ENCODE measurements at regions not wholly inside any gene's neighbourhood (a gene's known extent, or its start where the extent isn't known, plus 50 kb on each side); places are given as distances from the start of the nearest gene placed in this dataset.

DNA sequence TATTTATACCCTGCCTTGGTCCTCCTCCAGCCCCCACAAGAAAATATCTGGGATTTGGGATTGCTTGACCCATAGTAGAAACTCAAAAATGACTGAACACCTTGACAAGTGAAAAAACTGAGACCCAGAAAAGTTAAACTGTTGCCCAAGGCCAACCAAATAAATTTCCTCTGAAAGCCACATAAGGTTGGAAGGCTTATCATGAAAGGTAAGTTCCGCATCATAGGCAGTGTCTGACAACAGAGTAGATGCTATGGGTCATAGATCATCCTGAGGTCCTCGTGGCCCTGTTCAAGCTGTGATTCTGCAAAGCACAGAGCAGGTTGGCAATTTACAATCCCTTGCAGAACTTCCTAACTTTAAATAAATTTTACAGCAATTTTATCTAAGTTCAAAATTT, 140.8 kb upstream of the TSC22D2 start:
- DNase-seq (ENCODE audit: low read depth): no peak

- no peak for DNase-seq (ENCODE audit: low read depth)
Observed at GRCh38 chr3:150265305-150265704, 142.8 kb upstream of the TSC22D2 start.

DNA sequence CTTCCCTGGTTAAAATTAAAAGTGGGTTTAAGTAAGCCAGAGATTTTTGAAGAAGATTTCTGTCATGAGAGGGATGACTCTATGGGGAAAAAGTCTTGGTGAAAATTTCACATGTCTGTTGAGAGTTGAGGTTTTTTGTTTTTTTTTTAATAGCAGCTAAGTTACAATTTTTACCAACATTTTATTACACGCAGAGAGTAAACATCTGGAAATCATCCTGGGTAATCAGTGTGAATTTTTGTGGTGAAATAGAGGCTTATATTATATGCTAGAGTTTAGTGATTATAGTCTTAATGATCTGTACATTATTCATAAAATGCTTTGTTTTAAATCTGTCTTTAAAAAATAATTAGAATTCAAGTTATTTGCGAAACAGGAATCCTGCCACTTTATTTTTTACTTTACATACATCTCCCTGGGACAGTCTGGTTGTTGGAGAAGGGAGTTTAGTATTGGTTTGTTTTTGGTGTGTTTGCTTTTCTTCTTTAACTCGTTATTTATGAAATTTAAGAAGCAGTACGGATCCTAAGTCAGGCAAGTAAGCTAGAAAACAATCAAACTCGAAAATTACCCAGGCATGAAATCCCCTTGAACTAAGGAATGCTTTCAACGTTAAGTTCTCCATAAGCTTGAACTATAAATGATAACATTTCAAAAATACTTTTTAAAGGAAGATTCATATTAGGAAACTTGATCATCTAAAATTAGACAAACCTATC, 143.4 kb upstream of the TSC22D2 start:
- no peak for DNase-seq (ENCODE audit: low read depth)

DNA sequence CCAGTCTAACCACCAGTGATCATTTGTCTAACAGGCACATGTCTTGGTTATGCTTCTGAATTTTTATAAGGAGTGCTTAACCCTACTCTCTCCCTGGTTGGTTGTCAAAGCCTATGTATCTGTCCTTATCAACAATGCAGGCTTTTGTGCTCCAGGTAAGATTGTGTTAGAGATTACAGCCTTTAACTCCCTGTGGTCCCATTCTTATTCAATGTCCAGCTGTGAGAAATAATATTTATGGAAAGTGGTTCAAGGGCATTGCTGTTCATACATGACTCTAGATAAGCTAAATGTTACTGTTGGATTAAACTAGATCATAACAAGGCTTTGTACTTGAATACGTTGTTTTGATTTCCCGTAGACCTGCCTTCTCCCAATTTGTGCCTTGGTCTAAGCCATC, 146.1 kb upstream of the TSC22D2 start:
- DNase-seq (ENCODE audit: low read depth): no peak

GRCh38 chr3:150261418-150261817, 146.7 kb upstream of the TSC22D2 start:
- DNase-seq (ENCODE audit: low read depth): no peak

DNA sequence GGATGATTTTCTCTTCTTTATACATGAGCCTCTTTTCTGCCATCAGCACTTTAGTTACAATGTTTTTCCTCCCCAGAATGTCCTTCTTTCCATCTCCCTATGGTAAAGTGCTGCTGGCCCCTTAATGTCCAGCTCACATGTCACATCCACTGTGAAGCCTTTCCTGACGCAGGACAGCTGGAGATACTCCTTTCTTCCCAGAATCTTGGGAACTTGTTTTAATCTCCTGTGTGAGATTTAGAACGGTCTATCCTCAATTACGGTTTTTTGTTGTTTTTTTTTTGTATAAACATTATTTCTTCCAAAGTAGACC, 147.7 kb upstream of the TSC22D2 start:
- no peak for DNase-seq (ENCODE audit: low read depth)

GRCh38 chr3:150259526-150260397, 148.3 kb upstream of the TSC22D2 start:
- DNase-seq (ENCODE audit: low read depth): no peak

GRCh38 chr3:150256782-150257181, 151.3 kb upstream of the TSC22D2 start:
- DNase-seq (ENCODE audit: low read depth): no peak

GRCh38 chr3:150256318-150256717, 151.8 kb upstream of the TSC22D2 start:
- no peak for DNase-seq (ENCODE audit: low read depth)

GRCh38 chr3:150255826-150256225, 152.3 kb upstream of the TSC22D2 start:
- DNase-seq (ENCODE audit: low read depth): no peak

DNA sequence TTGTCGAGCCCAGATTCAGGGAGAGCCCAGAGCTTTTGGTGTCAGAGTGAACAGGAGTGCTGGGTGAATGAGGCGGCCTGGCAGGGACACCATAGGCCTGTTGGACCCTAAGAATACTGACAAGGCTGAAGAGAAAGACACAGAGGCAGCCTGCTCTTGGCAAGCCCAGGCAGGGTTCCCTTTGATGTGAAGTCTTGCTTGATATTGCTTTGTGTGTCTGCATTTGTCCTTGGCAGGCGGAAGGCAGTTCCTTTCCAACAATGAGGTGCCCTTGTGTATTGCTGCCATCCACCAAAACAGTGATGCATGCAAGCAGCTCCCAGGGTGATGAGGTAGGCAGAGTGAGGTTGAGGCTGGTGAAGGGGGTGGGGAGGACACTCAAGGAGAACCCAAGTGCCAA, 152.7 kb upstream of the TSC22D2 start:
- no peak for DNase-seq (ENCODE audit: low read depth)

DNA sequence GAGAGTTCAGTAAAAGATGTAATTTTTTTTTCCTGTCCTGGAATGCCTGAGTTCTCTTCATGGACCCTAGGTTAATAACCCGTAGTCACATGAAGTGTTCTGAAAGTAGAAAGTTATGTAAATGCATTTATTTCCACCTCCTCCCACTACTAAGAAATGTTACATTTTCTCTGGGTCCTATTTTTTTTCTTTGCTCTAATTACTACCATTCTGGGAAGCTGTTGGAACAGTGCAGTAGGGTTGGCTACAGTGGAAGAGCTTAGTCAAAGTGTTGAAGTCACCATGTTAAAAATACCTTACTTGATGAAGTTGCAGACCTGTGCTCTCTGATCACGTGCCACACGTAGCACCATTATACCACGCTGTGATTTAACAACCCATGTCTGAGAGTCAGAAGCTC, 153.8 kb upstream of the TSC22D2 start:
- DNase-seq (ENCODE audit: low read depth): no peak

DNA sequence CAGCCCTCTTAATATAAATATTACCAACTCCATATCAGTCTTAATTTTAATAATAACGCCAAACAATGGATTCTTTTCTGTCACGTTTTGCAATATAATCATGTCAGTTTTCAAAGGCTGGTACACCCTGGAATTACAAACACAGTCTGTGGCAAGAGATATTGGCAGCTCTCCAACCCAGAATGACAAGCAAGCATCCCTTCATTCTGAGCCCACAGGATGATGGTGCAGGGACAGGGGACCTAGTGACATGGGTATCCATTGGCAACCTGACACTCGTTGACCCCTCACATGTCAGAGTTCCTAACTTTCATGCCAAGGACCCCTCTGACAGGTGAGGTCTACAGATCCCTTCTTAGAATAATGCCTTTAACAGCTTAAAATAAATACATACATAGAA, 154.5 kb upstream of the TSC22D2 start:
- no peak for DNase-seq (ENCODE audit: low read depth)

GRCh38 chr3:150252462-150252861, 155.6 kb upstream of the TSC22D2 start:
- DNase-seq (ENCODE audit: low read depth): no peak

DNA sequence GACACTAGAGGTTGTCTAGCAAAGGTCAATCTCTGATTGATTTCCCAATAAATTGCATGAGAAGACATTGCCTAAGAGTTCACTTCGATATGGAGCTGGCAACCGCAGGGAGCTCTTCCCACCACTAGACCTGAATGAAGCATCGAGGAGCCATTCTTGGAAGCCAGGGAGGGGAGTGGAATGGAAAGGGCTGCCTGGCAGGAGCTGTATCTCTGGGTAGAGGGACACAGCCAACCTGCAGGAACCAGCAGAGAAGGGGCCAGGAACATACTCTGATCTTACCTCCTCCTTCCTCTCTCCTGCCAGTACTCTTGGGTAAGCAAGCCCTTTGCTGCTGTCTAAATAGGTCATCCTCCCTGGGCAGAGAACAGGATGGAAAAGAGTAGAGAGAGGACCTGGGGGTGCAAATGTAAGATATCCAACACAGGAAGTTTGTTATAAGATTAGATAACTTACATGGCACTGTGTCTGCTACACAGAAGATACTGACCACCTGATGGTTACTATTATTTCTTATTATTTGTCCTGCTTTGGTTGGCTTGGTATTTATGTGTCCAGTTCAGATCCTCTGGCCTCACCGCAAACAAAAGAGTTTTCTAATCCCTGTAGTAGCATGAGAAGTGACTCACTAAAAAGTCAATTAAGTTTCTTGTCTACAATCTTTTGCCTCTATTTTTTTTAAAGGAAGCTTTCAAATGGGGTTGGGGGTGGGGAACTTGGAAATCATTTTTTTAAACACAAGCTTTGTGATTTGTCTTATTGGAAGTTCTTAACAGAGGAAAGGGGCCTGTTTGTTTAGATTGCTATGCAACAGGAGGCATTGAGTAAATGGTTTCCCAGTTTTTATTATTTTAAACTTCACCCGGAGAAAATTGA, 156.7 kb upstream of the TSC22D2 start:
- DNase-seq (ENCODE audit: low read depth): no peak

- no peak for DNase-seq (ENCODE audit: low read depth)
Observed at GRCh38 chr3:150249779-150250470, 158.2 kb upstream of the TSC22D2 start.

DNA sequence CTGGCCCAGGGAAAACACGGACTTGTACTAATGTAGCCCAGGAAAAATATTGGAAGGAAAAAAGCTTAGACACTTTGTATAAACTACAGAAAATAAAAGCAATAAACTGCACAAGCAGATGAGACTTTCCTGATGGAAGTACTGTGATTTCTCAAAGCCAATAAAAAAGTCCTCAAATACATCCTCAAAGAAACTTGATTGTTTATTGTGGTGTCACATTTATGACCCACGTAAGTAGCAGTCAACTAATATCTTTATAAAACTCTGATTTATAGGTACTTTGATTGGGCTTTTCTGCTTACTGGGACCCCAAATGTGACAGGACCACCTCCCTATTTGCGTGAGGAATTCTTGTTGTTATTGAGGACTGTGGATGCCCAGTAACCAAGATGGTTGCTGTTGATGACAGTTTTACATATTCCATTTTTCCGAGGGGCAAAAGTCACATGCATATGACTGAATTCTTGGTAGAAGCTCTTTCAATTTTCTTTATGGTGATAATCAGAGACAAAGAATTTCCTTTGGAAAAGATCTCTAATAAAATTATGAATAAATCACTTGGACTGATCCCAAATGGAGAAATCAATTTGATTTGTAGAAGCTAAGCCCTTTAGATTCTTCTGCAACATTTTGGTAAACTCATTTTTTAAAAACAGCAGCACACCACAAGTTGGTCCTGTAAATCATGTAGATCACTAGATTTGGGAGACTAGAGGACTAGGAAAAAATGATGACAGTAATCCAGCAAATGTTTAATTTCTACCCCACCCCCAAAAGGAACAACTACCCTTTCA, 159.0 kb upstream of the TSC22D2 start:
- DNase-seq (ENCODE audit: low read depth): no peak

- DNase-seq (ENCODE audit: low read depth): no peak
Observed at GRCh38 chr3:150248116-150248887, 159.8 kb upstream of the TSC22D2 start.

GRCh38 chr3:150247441-150247840, 160.7 kb upstream of the TSC22D2 start:
- DNase-seq (ENCODE audit: low read depth): no peak

DNA sequence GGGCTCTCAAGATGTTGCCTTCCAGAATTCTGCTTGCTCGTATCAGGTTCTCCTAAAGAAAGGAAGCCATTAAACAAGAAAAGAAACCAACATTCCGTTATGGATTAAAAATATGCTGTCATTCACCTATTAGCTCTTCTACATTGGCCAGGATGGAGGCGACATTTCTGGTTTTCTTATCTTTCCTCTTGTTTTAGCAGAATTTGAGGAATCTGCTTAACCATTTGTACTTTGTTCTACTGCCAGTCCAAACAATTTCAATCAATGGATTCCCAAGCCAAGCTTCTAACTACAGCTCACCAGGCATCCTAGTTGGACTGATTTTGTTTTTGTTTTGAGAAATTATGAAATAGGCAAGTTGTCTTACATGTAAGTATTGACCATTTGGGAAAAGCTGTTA, 164.6 kb upstream of the TSC22D2 start:
- DNase-seq (ENCODE audit: low read depth): no peak

Data from stimulated activated CD8-positive, alpha-beta memory T cell treated with anti-CD3 and anti-CD28 coated beads, Interleukin-4, amount 100 ng/mL, for 24 hours (primary cell).